ENCODE measurements at regions not wholly inside any gene's neighbourhood (a gene's known extent, or its start where the extent isn't known, plus 50 kb on each side); places are given as distances from the start of the nearest gene placed in this dataset.

DNA sequence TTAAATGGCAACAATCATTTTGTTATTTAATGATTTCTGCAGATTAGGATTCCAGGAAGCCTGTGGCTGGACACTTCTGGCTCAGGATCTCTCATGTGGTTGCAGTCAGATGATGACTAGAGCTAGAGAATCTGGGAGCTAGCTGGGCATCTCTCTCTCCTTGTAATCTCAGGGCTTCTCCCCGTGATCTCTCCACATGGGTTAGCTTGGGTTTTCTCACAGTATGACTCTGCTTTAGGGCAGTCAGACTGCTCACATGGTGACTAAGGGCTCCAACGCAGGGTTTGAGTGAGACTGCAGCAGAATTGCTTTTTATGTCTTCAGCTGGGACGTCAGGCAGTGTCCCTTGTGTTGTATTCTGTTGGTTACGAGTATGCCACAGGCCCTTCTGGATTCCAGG, 361.4 kb downstream of the CBLL2 start:
- TF ChIP-seq, protein P1, sequence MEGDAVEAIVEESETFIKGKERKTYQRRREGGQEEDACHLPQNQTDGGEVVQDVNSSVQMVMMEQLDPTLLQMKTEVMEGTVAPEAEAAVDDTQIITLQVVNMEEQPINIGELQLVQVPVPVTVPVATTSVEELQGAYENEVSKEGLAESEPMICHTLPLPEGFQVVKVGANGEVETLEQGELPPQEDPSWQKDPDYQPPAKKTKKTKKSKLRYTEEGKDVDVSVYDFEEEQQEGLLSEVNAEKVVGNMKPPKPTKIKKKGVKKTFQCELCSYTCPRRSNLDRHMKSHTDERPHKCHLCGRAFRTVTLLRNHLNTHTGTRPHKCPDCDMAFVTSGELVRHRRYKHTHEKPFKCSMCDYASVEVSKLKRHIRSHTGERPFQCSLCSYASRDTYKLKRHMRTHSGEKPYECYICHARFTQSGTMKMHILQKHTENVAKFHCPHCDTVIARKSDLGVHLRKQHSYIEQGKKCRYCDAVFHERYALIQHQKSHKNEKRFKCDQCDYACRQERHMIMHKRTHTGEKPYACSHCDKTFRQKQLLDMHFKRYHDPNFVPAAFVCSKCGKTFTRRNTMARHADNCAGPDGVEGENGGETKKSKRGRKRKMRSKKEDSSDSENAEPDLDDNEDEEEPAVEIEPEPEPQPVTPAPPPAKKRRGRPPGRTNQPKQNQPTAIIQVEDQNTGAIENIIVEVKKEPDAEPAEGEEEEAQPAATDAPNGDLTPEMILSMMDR (IDR thresholded peaks at IDR 0.05) = no peak
- Histone ChIP-seq H3K27ac (no peak overlapping the region), H3K27me3 (no peaks in the 10 kb centered on the region), H3K36me3 (no peaks in the 10 kb centered on the region), H3K4me1 (no peaks in the 10 kb centered on the region), H3K4me3 (no peak overlapping the region), H3K9me3 (no peaks in the 10 kb centered on the region)
- no peak for DNase-seq (ENCODE audit: low spot score in 2 of 2)
- intact Hi-C loops (cut with DNase I) = no loop called here

DNA sequence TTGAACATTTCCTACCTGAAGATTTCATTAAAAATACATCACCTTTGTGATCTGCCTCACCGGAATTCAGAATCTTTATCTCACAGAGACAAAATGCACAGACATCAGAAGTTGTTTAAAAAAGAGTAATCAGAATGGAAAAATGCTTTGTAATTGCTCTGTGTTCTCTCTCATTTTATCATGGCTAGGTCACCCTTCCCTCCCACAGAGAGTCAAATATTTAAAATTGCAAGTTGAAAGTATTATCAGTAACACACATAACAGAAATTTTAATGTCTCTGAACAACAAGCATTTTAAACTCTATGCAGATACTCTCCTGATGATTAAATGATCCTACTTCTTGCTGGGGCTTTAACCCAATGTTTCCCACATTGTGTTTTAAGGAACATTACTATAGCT, 362.0 kb downstream of the CBLL2 start:
- H3K4me3 ChIP-seq = no peak overlapping the region
- H3K27me3 ChIP-seq = no peaks in the 10 kb centered on the region
- no peak for DNase-seq (ENCODE audit: low spot score in 2 of 2)
- intact Hi-C loops (cut with DNase I) = no loop called here
- no peaks in the 10 kb centered on the region for H3K36me3 ChIP-seq
- TF ChIP-seq, protein P1 (IDR thresholded peaks at IDR 0.05) = no peak
- no peaks in the 10 kb centered on the region for H3K4me1 ChIP-seq
- H3K27ac ChIP-seq = no peak overlapping the region
- no peaks in the 10 kb centered on the region for H3K9me3 ChIP-seq

DNA sequence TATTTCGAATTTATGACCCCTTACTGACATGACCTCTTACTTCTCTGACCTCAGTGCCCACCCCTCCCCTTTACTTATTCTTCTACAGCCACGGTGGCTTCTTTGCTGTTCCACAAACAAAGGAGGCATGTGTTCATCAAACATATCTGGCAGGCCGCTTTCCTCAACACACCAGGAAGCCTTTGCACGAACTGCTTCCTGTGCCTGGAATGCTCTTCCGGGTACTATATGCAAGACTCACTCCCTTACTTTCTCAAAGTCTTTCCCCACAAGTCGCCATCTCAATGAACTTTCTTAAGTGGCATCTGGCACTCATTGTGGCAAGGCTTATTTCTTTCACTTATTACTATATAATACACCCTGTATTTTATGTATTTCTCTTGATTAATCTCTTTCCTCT, 351.5 kb upstream of the DDX53 start:
- Histone ChIP-seq H3K27ac (no peak overlapping the region), H3K9me3 (no peaks in the 10 kb centered on the region), H3K4me3 (no peak overlapping the region), H3K36me3 (no peaks in the 10 kb centered on the region), H3K27me3 (no peaks in the 10 kb centered on the region), H3K4me1 (no peaks in the 10 kb centered on the region)
- DNase-seq (ENCODE audit: low spot score in 2 of 2) = no peak
- intact Hi-C loops (cut with DNase I) = no loop called here
- TF ChIP-seq, protein P1 (IDR thresholded peaks at IDR 0.05) = no peak

DNA sequence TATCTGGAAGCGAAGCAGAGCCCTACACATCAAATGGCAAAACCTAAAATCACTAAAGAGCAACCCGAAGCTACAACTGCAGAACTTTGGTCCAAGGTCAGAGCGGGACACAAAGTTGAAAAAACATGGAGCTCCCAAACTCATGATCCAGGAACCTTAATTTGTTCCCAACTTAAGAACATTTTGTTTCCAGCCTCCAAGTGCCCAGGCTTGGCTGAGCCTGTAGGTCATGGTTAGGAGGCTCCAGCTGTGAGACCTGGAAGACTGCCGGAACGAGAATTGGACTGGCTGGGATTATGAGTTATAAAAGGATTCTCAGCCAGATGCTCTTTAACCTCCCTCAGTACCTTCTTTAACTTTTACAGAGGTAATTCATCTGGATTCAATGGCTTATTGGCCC, 349.1 kb upstream of the DDX53 start:
- Histone ChIP-seq H3K4me3 (no peak overlapping the region), H3K27me3 (no peaks in the 10 kb centered on the region), H3K36me3 (no peaks in the 10 kb centered on the region), H3K27ac (no peak overlapping the region), H3K9me3 (no peaks in the 10 kb centered on the region), H3K4me1 (no peaks in the 10 kb centered on the region)
- no peak for DNase-seq (ENCODE audit: low spot score in 2 of 2)
- intact Hi-C loops (cut with DNase I) = no loop called here
- TF ChIP-seq, protein P1 (IDR thresholded peaks at IDR 0.05) = no peak

DNA sequence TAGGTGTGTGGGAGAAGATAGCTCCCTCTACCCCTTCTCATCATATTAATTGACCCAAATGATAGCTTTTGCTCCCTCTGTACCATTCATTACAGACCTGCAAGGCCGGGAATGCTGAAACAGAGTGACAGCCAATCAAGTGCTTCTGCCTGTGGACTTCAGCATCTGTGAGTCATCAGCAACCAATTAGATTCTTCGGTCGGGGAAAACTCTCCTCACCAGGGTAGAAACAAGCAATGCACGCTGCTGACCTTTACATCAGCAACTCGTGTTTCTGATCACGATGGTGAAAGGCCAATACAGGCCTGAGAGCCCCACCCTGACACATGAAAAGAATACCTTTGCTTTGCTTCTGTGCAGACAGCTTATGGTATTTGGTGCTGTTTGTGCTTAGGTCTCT, 347.2 kb upstream of the DDX53 start:
- intact Hi-C loops (cut with DNase I) = no loop called here
- H3K27ac ChIP-seq = no peak overlapping the region
- H3K27me3 ChIP-seq = no peaks in the 10 kb centered on the region
- no peaks in the 10 kb centered on the region for H3K4me1 ChIP-seq
- DNase-seq (ENCODE audit: low spot score in 2 of 2) = no peak
- TF ChIP-seq, protein P1 (IDR thresholded peaks at IDR 0.05) = no peak
- H3K9me3 ChIP-seq = no peaks in the 10 kb centered on the region
- H3K36me3 ChIP-seq = no peaks in the 10 kb centered on the region
- no peak overlapping the region for H3K4me3 ChIP-seq

DNA sequence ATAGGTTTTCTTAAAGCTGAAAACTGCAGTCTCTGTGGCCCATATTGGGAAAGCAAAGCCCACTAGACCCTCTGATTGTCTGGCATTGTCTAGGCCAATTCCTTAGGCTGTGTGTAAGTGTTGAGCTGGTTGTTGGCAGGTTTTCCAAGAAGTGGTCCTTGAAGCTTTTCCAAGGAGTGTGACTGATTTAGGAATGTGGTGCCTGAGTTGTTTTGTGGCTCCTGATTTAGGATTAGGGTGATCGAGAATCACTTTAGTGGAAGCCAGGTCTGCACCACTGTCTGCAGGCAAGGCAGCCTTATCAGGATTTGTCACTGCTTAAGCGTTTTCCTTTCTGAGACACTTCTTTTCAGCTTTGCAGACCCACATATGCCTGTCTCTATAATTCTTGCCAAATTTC, 339.0 kb upstream of the DDX53 start:
- intact Hi-C loops (cut with DNase I) = no loop called here
- no peaks in the 10 kb centered on the region for H3K27me3 ChIP-seq
- H3K27ac ChIP-seq = no peak overlapping the region
- TF ChIP-seq, protein P1 (IDR thresholded peaks at IDR 0.05) = no peak
- H3K9me3 ChIP-seq = no peaks in the 10 kb centered on the region
- no peak overlapping the region for H3K4me3 ChIP-seq
- no peak for DNase-seq (ENCODE audit: low spot score in 2 of 2)
- H3K36me3 ChIP-seq = no peaks in the 10 kb centered on the region
- no peaks in the 10 kb centered on the region for H3K4me1 ChIP-seq

All from ascending aorta (tissue), 2 donors.